Keratinocyte (primary cell): ENCODE measurements at regions not wholly inside any gene's neighbourhood (a gene's known extent, or its start where the extent isn't known, plus 50 kb on each side); places are given as distances from the start of the nearest gene placed in this dataset.

Source experiments
- CTCF ChIP-seq, 3 experiments: IDR thresholded peaks in 1 of 3; conservative IDR thresholded peaks in 1 of 3; optimal IDR thresholded peaks in 1 of 3; 2 replicates in 2 of 3; 3 replicates in 1 of 3; pipeline versions ENCODE3 to v1.5.1; 2011; ENCODE audit warnings: low read length in 3 of 3, mild to moderate bottlenecking in 3 of 3, moderate library complexity in 2 of 3, control low read depth in 1 of 3, inconsistent platforms in 1 of 3; ENCODE audit not compliant: insufficient read depth in 2 of 3; ENCODE audit errors: extremely low read depth in 1 of 3
- EZH2 ChIP-seq: IDR thresholded peaks from one replicate; pipeline ENCODE4 v1.6.1; 2012; ENCODE audit warnings: inconsistent platforms, mild to moderate bottlenecking, low read length, moderate library complexity

GRCh38 chr15:44882499-44882968, 74.0 kb upstream of the TERB2 start:
- TF ChIP-seq CTCF (optimal IDR thresholded peaks at IDR 0.05 in 1 of 3, IDR thresholded peaks at IDR 0.05 in 1 of 3, conservative IDR thresholded peaks at IDR 0.05 in 1 of 3; ENCODE audit: extremely low read depth in 1 of 3, insufficient read depth in 2 of 3, low read length in 3 of 3) (no peak), EZH2 (no peak)
